Thoracic aorta (tissue), 2 donors: ENCODE measurements at regions not wholly inside any gene's neighbourhood (a gene's known extent, or its start where the extent isn't known, plus 50 kb on each side); places are given as distances from the start of the nearest gene placed in this dataset.

ENCODE experiments used
- ATAC-seq: fragments of 150-250 bp; one replicate; pipeline ENCODE4 v1.8.0; 2017; ENCODE audit warnings: low read depth; ENCODE audit not compliant: insufficient number of reproducible peaks, low FRiP score
- DNase-seq: peaks from one replicate; pipeline ENCODE4 v3.0.0-alpha.2; 2020; ENCODE audit warnings: low spot score
- H3K27ac ChIP-seq, 2 donors: fragments of 200-600 bp; sonication (generic); 1 replicate in 1 of 2; 2 replicates in 1 of 2; pipeline ENCODE4 v1.5.1; 2016; ENCODE audit warnings: mild to moderate bottlenecking in 2 of 2, moderate library complexity in 2 of 2
- H3K27me3 ChIP-seq: fragments of 200-600 bp; sonication (generic); replicated peaks from 2 replicates; pipeline ENCODE4 v1.6.0; 2016; ENCODE audit warnings: mild to moderate bottlenecking; ENCODE audit not compliant: insufficient read depth
- H3K36me3 ChIP-seq: fragments of 200-600 bp; sonication (generic); one replicate; pipeline ENCODE4 v1.5.1; 2016
- H3K4me1 ChIP-seq, 2 donors: fragments of 200-600 bp; sonication (generic); 1 replicate in 1 of 2; 2 replicates in 1 of 2; pipeline versions ENCODE4 v1.5.1 to v1.6.0; 2016; ENCODE audit warnings: low read depth in 2 of 2, mild to moderate bottlenecking in 1 of 2; ENCODE audit not compliant: control insufficient read depth in 1 of 2
- H3K4me3 ChIP-seq: fragments of 200-600 bp; sonication (generic); 2 replicates; pipeline ENCODE4 v1.5.1; 2016; ENCODE audit warnings: mild to moderate bottlenecking
- H3K9me3 ChIP-seq: fragments of 200-600 bp; sonication (generic); 2 replicates; pipeline ENCODE4 v1.5.1; 2016
- TF ChIP-seq, protein P1 (sequence below): fragments of 200-600 bp; sonication (generic); IDR thresholded peaks from one replicate; pipeline ENCODE4 v1.5.1; 2019; ENCODE audit warnings: antibody characterized with exemption

DNA sequence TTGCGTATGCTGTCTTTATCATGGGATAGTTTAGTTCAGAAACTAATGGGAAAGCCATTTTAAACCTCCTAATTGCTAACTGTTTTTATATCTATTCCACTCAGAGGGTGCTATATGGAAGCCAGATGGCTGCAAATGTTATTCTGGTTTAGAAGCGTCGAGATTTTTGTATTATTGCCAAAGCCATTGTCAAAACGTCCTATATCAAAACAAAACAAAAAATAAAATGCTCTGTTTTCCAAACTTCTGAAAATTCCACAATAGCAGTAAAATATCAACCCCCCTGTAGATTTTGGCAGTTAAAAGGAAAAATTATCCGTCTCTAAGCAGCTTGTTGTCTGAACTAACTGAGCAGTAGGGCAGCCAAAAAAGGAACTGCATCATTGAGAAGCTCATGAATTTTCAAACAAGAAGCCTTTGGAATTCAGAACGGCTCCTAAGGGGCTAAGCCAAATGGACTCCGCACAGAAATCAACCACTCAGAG lies 195.4 kb upstream of the CWC22 start:
- no peaks in the 10 kb centered on the region for H3K9me3 ChIP-seq
- no peak overlapping the region for H3K4me3 ChIP-seq
- no peaks in the 10 kb centered on the region for H3K27me3 ChIP-seq
- DNase-seq (no peak), ATAC-seq (no peak)
- no peaks in the 10 kb centered on the region for H3K4me1 ChIP-seq
- no peaks in the 10 kb centered on the region for H3K36me3 ChIP-seq
- TF ChIP-seq, protein P1, sequence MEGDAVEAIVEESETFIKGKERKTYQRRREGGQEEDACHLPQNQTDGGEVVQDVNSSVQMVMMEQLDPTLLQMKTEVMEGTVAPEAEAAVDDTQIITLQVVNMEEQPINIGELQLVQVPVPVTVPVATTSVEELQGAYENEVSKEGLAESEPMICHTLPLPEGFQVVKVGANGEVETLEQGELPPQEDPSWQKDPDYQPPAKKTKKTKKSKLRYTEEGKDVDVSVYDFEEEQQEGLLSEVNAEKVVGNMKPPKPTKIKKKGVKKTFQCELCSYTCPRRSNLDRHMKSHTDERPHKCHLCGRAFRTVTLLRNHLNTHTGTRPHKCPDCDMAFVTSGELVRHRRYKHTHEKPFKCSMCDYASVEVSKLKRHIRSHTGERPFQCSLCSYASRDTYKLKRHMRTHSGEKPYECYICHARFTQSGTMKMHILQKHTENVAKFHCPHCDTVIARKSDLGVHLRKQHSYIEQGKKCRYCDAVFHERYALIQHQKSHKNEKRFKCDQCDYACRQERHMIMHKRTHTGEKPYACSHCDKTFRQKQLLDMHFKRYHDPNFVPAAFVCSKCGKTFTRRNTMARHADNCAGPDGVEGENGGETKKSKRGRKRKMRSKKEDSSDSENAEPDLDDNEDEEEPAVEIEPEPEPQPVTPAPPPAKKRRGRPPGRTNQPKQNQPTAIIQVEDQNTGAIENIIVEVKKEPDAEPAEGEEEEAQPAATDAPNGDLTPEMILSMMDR: no peak
- H3K27ac ChIP-seq: no peak overlapping the region

DNA sequence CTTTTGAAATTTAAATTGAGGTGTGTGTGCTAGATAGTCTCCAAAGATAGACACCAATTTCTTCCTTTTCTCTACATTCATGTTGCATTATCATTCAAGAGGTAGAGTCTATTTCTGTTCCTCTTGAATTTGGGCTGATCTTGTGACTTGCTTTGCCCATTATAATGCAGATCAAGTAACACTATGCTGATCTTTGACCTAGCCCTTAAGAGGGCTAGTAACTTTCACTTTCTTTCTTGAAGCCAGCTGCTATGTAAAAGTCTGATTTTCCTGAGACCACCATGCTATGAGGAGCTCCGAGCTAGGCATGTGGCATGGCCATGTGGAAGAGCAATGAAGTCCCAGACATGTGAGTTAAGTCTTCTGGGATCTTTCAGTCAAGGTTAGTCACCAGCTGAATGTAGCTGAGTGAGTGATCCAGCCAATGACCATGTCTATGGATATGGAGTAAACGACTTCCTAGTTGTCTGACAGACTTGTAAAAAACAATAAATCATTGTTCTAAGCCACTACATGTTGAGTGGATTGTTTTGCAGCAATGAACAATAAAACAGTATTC lies 189.4 kb upstream of the CWC22 start:
- H3K36me3 ChIP-seq: no peaks in the 10 kb centered on the region
- no peaks in the 10 kb centered on the region for H3K27me3 ChIP-seq
- TF ChIP-seq, protein P1: no peak
- no peak overlapping the region for H3K27ac ChIP-seq
- no peak overlapping the region for H3K4me3 ChIP-seq
- no peaks in the 10 kb centered on the region for H3K4me1 ChIP-seq
- no peak for DNase-seq
- no peak for ATAC-seq
- no peaks in the 10 kb centered on the region for H3K9me3 ChIP-seq

DNA sequence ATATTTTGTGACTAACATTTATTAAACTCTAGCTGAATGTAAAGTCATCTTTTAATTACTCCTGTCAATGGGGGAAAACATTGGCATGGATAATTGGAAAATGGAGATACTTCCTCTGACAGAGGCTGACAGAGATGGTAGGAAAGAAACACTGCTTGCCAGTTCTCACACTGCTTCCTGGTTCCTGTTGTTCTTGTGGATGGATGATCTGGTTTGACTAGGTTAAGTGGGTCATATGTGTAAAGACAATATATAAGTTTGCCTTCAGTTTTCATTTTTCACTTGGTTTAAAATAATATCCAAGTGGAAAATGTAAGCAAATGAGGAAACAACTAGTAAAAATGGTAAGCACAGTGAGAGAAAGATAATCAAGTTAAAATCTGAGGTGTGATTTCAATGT lies 188.8 kb upstream of the CWC22 start:
- no peak for ATAC-seq
- no peaks in the 10 kb centered on the region for H3K9me3 ChIP-seq
- H3K4me3 ChIP-seq: no peak overlapping the region
- TF ChIP-seq, protein P1: no peak
- no peaks in the 10 kb centered on the region for H3K4me1 ChIP-seq
- no peaks in the 10 kb centered on the region for H3K36me3 ChIP-seq
- no peak overlapping the region for H3K27ac ChIP-seq
- DNase-seq: no peak
- H3K27me3 ChIP-seq: no peaks in the 10 kb centered on the region

DNA sequence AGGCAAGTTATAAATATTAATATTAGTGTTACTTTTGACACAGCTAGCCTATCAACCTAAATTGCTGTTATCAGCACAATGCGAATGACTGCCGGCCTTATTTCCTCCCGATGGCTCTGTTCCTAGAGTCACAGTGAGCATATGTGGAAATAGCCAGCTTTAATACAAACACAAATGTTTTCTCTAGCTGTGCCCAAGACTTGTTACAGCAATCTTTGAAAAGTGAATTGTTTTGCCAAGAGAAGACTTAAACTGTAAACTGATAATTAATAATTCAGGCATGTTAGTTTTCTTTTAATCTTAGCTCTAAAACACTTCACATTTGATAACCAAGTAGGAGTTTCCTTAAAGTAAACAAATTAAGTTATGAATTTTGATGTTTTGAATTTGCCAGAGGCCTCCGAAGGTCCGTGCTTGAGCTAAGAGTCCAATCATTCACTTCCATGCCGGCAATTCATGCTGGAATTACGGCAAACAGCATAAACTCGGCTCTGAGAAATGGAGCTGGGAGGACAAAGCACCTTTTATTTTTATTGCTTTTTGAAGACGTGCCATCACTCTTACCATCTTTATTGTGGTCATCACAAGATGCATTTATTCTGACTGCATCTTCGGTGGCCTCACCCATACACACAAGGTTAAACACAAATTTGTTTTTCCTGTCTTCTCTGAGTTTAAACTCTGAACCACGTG lies 184.5 kb upstream of the CWC22 start:
- Histone ChIP-seq H3K36me3 (no peaks in the 10 kb centered on the region), H3K4me3 (no peak overlapping the region), H3K4me1 (no peaks in the 10 kb centered on the region), H3K9me3 (no peaks in the 10 kb centered on the region), H3K27me3 (no peaks in the 10 kb centered on the region), H3K27ac (no peak overlapping the region)
- DNase-seq: no peak
- TF ChIP-seq, protein P1: no peak
- ATAC-seq: no peak

DNA sequence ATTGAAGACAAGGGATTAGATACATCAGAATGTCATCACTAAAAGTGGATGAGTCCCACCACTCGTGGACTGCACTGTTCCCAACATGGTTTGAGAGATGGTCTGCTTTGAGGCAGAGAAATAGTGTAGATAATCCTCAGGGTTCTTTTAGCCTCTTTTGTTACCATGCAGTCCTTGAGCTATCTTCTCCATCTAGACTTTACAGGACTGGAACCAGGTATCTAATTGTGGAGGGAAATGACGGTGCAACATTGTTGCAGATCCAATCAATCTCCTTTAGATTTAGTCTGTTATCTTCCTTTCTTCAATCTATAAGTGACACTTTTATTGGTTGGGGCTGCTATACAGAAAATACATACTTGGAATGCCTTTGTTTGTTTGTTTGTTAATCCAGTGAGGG lies 183.8 kb upstream of the CWC22 start:
- no peaks in the 10 kb centered on the region for H3K36me3 ChIP-seq
- ATAC-seq (no peak), DNase-seq (no peak)
- H3K27ac ChIP-seq: no peak overlapping the region
- H3K27me3 ChIP-seq: no peaks in the 10 kb centered on the region
- no peak overlapping the region for H3K4me3 ChIP-seq
- H3K4me1 ChIP-seq: no peaks in the 10 kb centered on the region
- TF ChIP-seq, protein P1: no peak
- H3K9me3 ChIP-seq: no peaks in the 10 kb centered on the region
